SK-N-SH (cell line): ENCODE measurements at regions not wholly inside any gene's neighbourhood (a gene's known extent, or its start where the extent isn't known, plus 50 kb on each side); places are given as distances from the start of the nearest gene placed in this dataset.
"Not testable (repeated sequence)": the region's sequence is repeated elsewhere in the genome, so short reads cannot be mapped to it uniquely, and the experiment has no call there.

Source experiments
- CTCF ChIA-PET: fragments of 300-600, 350-600 bp; formaldehyde crosslinking; extraction: SDS; loops from one replicate; lab custom pipeline; 2021; lab: Yijun Ruan, JAX
- POLR2A ChIA-PET: fragments of 350-600 bp; sonication (Branson Sonifier 250); formaldehyde crosslinking; extraction: SDS; loops from one replicate; lab custom pipeline; 2020; ENCODE audit warnings: antibody characterized with exemption, inconsistent platforms; lab: Yijun Ruan, JAX
- DNase-seq: peaks from one replicate; pipeline ENCODE4 v3.0.0; 2012
- H2AFZ ChIP-seq: fragments of 200-600 bp; sonication (generic); 2 replicates; pipeline ENCODE4 v1.8.1; 2016; ENCODE audit warnings: antibody characterized with exemption, mild to moderate bottlenecking, low read depth
- H3F3A ChIP-seq: fragments of 200-600 bp; sonication (generic); replicated peaks from 2 replicates; pipeline ENCODE3; 2016; ENCODE audit warnings: antibody characterized with exemption, mild to moderate bottlenecking; ENCODE audit not compliant: insufficient read depth
- H3K27ac ChIP-seq, 2 experiments: fragments of 200-500 bp in 1 of 2; fragments of 200-600 bp in 1 of 2; sonication (Bioruptor generic) in 1 of 2; sonication (generic), shearing (Covaris generic) in 1 of 2; 2 replicates each; pipeline versions ENCODE4 v1.5.1 to v1.6.1; 2014 to 2016; ENCODE audit warnings: low read depth in 2 of 2, inconsistent platforms in 1 of 2, low read length in 1 of 2, mild to moderate bottlenecking in 1 of 2, mixed read lengths in 1 of 2
- H3K27me3 ChIP-seq: fragments of 200-600 bp; sonication (generic), shearing (Covaris generic); 2 replicates; pipeline ENCODE4 v1.6.1; 2016; ENCODE audit warnings: mixed run types; ENCODE audit not compliant: insufficient read depth
- H3K36me3 ChIP-seq, 2 experiments: fragments of 200-500 bp in 1 of 2; fragments of 200-600 bp in 1 of 2; sonication (Bioruptor generic) in 1 of 2; sonication (generic) in 1 of 2; replicated peaks in 1 of 2; 2 replicates each; pipeline versions ENCODE3 to v1.5.1; 2014 to 2016; ENCODE audit warnings: low read length in 1 of 2, mild to moderate bottlenecking in 1 of 2; ENCODE audit not compliant: insufficient read depth in 2 of 2, control insufficient read depth in 1 of 2
- H3K4me1 ChIP-seq, 2 experiments: fragments of 200-500 bp in 1 of 2; fragments of 200-600 bp in 1 of 2; sonication (Bioruptor generic) in 1 of 2; sonication (generic), shearing (Covaris generic) in 1 of 2; 2 replicates each; pipeline versions ENCODE4 v1.5.1 to v1.6.1; 2014 to 2016; ENCODE audit warnings: low read depth in 1 of 2, low read length in 1 of 2, mixed run types in 1 of 2; ENCODE audit not compliant: insufficient read depth in 2 of 2, control insufficient read depth in 1 of 2
- H3K4me2 ChIP-seq: fragments of 200-600 bp; sonication (generic), shearing (Covaris generic); 2 replicates; pipeline ENCODE4 v1.6.1; 2017; ENCODE audit warnings: mixed run types
- H3K4me3 ChIP-seq, 2 experiments: fragments of 200-500 bp in 1 of 2; fragments of 200-600 bp in 1 of 2; sonication (Bioruptor generic) in 1 of 2; sonication (generic), shearing (Covaris generic) in 1 of 2; 2 replicates each; pipeline versions ENCODE4 v1.5.1 to v1.8.1; 2014 to 2016; ENCODE audit warnings: low read depth in 2 of 2, inconsistent platforms in 1 of 2, low read length in 1 of 2, mild to moderate bottlenecking in 1 of 2, mixed read lengths in 1 of 2, moderate library complexity in 1 of 2
- H3K79me2 ChIP-seq: fragments of 200-600 bp; sonication (generic); 2 replicates; pipeline ENCODE4 v1.8.1; 2017; ENCODE audit warnings: mild to moderate bottlenecking; ENCODE audit not compliant: insufficient read depth
- H3K9ac ChIP-seq: fragments of 200-600 bp; sonication (generic); 2 replicates; pipeline ENCODE4 v1.6.1; 2017; ENCODE audit warnings: mixed run types
- H3K9me2 ChIP-seq: fragments of 200-600 bp; sonication (generic); 2 replicates; pipeline ENCODE4 v1.6.1; 2017; ENCODE audit warnings: mixed run types
- H3K9me3 ChIP-seq: fragments of 200-600 bp; sonication (generic); 2 replicates; pipeline ENCODE4 v1.6.1; 2017; ENCODE audit warnings: mixed run types, mild to moderate bottlenecking, moderate library complexity
- H4K20me1 ChIP-seq: fragments of 200-600 bp; sonication (generic); 2 replicates; pipeline ENCODE4 v1.6.1; 2017; ENCODE audit warnings: mild to moderate bottlenecking, mixed run types; ENCODE audit not compliant: insufficient read depth
- CHD2 ChIP-seq: fragments of 150-350 bp; IDR thresholded peaks from 2 replicates; pipeline ENCODE4 v1.6.1; 2018; ENCODE audit warnings: low read length; ENCODE audit not compliant: partially characterized antibody
- ELF1 ChIP-seq: IDR thresholded peaks from 2 replicates; pipeline ENCODE4 v1.4.0; 2012
- EP300 ChIP-seq, 2 experiments: IDR thresholded peaks; 2 replicates each; pipeline versions ENCODE4 v1.4.0 to v1.6.1; 2012; ENCODE audit warnings: borderline replicate concordance in 1 of 2, low read depth in 1 of 2, low read length in 1 of 2
- EZH2phosphoT487 ChIP-seq: fragments of 200-600 bp; sonication (generic); IDR thresholded peaks from 2 replicates; pipeline ENCODE4 v1.6.1; 2017; ENCODE audit warnings: low read depth, mixed run types, mild to moderate bottlenecking, antibody characterized with exemption, moderate library complexity, borderline replicate concordance
- FOXJ3 ChIP-seq: sonication (generic); formaldehyde crosslinking; IDR thresholded peaks from 2 replicates; pipeline ENCODE4 v1.5.1; 2020; ENCODE audit warnings: mild to moderate bottlenecking, missing genetic modification reagents
- FOXM1 ChIP-seq: IDR thresholded peaks from 2 replicates; pipeline ENCODE4 v1.4.0; 2012; ENCODE audit warnings: low read depth, mild to moderate bottlenecking
- JUND ChIP-seq: IDR thresholded peaks from 2 replicates; pipeline ENCODE4 v1.4.0; 2012
- MEF2A ChIP-seq: IDR thresholded peaks from 2 replicates; pipeline ENCODE4 v1.4.0; 2012; ENCODE audit warnings: low read depth, borderline replicate concordance
- NFIC ChIP-seq: IDR thresholded peaks from 2 replicates; pipeline ENCODE4 v1.4.0; 2012; ENCODE audit warnings: borderline replicate concordance
- POLR2AphosphoS5 ChIP-seq: IDR thresholded peaks from 2 replicates; pipeline ENCODE4 v1.6.1; 2012; ENCODE audit warnings: low read depth, low read length
- RAD21 ChIP-seq: IDR thresholded peaks from 2 replicates; pipeline ENCODE4 v1.6.1; 2012; ENCODE audit warnings: mild to moderate bottlenecking, low read length
- RCOR1 ChIP-seq: fragments of 150-350 bp; IDR thresholded peaks from 2 replicates; pipeline ENCODE4 v1.6.1; 2017; ENCODE audit warnings: antibody characterized with exemption, low read length
- RFX5 ChIP-seq: IDR thresholded peaks from 2 replicates; pipeline ENCODE4 v1.6.1; 2012; ENCODE audit warnings: mild to moderate bottlenecking, improper control_type of control experiment, low read length
- TAF1 ChIP-seq: IDR thresholded peaks from 2 replicates; pipeline ENCODE4 v1.6.1; 2012; ENCODE audit warnings: low read depth, mild to moderate bottlenecking, low read length, moderate library complexity, borderline replicate concordance
- WGBS: methylation state at CpG from one replicate; pipeline ENCODE4 v1.1.6; 2017; ENCODE audit warnings: low lambda C conversion rate; 5-methylcytosine and 5-hydroxymethylcytosine counted together
- TF ChIP-seq, protein P1 (sequence below): fragments of 200-600 bp; sonication (generic); IDR thresholded peaks from 2 replicates; pipeline ENCODE4 v1.6.1; 2017; ENCODE audit warnings: antibody characterized with exemption, mild to moderate bottlenecking, moderate library complexity
- TF ChIP-seq, protein P2 (sequence below): IDR thresholded peaks from 2 replicates; pipeline ENCODE4 v1.6.1; 2012; ENCODE audit warnings: mild to moderate bottlenecking, low read depth, low read length, moderate library complexity

- Histone ChIP-seq H3K9me3 (0 out of 2 replicates have a peak, but pooled peaks cover 7% of the 10 kb centered on the region), H4K20me1 (no peaks in the 10 kb centered on the region), H3K27ac (no peak overlapping the region), H3K4me3 (no peak overlapping the region), H2AFZ (no peak overlapping the region), H3F3A (no peaks in the 10 kb centered on the region), H3K4me2 (no peak overlapping the region), H3K36me3 (no peaks in the 10 kb centered on the region), H3K9ac (no peak overlapping the region), H3K79me2 (no peaks in the 10 kb centered on the region), H3K4me1 (no peaks in the 10 kb centered on the region), H3K9me2 (no peaks in the 10 kb centered on the region), H3K27me3 (no peaks in the 10 kb centered on the region)
- WGBS: 93% methylated on average over 5 of the region's 5 CpGs
- no peak for DNase-seq
- POLR2A ChIA-PET: no interaction called here
- no peak for TF ChIP-seq MEF2A
- no peak for TF ChIP-seq ELF1
- TF ChIP-seq CHD2: no peak
- TF ChIP-seq, protein P1, sequence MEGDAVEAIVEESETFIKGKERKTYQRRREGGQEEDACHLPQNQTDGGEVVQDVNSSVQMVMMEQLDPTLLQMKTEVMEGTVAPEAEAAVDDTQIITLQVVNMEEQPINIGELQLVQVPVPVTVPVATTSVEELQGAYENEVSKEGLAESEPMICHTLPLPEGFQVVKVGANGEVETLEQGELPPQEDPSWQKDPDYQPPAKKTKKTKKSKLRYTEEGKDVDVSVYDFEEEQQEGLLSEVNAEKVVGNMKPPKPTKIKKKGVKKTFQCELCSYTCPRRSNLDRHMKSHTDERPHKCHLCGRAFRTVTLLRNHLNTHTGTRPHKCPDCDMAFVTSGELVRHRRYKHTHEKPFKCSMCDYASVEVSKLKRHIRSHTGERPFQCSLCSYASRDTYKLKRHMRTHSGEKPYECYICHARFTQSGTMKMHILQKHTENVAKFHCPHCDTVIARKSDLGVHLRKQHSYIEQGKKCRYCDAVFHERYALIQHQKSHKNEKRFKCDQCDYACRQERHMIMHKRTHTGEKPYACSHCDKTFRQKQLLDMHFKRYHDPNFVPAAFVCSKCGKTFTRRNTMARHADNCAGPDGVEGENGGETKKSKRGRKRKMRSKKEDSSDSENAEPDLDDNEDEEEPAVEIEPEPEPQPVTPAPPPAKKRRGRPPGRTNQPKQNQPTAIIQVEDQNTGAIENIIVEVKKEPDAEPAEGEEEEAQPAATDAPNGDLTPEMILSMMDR: no peak
- TF ChIP-seq RAD21: no peak
- TF ChIP-seq, protein P2, sequence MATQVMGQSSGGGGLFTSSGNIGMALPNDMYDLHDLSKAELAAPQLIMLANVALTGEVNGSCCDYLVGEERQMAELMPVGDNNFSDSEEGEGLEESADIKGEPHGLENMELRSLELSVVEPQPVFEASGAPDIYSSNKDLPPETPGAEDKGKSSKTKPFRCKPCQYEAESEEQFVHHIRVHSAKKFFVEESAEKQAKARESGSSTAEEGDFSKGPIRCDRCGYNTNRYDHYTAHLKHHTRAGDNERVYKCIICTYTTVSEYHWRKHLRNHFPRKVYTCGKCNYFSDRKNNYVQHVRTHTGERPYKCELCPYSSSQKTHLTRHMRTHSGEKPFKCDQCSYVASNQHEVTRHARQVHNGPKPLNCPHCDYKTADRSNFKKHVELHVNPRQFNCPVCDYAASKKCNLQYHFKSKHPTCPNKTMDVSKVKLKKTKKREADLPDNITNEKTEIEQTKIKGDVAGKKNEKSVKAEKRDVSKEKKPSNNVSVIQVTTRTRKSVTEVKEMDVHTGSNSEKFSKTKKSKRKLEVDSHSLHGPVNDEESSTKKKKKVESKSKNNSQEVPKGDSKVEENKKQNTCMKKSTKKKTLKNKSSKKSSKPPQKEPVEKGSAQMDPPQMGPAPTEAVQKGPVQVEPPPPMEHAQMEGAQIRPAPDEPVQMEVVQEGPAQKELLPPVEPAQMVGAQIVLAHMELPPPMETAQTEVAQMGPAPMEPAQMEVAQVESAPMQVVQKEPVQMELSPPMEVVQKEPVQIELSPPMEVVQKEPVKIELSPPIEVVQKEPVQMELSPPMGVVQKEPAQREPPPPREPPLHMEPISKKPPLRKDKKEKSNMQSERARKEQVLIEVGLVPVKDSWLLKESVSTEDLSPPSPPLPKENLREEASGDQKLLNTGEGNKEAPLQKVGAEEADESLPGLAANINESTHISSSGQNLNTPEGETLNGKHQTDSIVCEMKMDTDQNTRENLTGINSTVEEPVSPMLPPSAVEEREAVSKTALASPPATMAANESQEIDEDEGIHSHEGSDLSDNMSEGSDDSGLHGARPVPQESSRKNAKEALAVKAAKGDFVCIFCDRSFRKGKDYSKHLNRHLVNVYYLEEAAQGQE: no peak
- TF ChIP-seq NFIC: no peak
- TF ChIP-seq RFX5: no peak
- no peak for TF ChIP-seq POLR2AphosphoS5
- TF ChIP-seq RCOR1: no peak
- TF ChIP-seq FOXM1: no peak
- TF ChIP-seq TAF1: no peak
- TF ChIP-seq JUND: no peak
- TF ChIP-seq EP300 (IDR thresholded peaks at IDR 0.05; ENCODE audit: borderline replicate concordance in 1 of 2, low read depth in 1 of 2, low read length in 1 of 2): no peak
- CTCF ChIA-PET: no interaction called here
These were observed 362.5 kb upstream of the NRP1 start for GRCh38 chr10:33697016-33697415.

DNA sequence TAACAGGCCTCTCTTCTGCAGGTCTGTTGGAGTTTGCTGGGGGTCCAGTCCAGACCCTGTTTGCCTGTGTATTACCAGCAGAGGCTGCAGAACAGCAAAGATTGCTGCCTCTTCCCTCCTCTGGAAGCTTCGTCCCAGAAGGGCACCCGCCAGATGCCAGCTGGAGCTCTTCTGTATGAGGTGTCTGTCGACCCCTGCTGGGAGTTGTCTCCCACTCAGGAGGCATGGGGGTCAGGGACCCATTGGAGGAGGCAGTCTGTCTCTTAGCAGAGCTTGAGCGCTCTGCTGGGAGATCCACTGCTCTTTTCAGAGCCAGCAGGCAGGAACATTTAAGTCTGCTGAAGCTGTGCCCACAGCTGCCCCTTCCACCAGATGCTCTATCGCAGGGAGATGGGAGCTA lies 361.1 kb upstream of the NRP1 start:
- H2AFZ ChIP-seq: no peak overlapping the region

DNA sequence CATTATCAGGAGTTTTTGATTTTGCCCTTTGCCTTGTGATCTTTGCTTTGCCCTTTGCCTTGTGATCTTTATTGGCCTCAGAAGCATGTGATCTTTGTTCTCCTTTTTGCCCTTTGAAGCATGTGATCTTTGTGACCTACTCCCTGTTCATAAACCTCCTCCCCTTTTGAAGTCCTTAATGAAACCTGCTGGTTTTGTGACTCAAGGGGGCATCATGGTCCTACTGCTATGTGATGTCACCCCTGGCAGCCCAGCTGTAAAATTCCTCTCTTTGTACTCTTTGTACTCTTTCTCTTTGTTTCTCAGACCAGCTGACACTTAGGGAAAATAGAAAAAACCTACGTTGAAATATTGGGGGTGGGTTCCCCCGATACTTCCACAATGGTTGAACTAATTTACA lies 356.1 kb upstream of the NRP1 start:
- H3K79me2 ChIP-seq, H3K36me3 ChIP-seq, H3K27ac ChIP-seq, DNase-seq, POLR2A ChIA-PET, H3F3A ChIP-seq, H3K27me3 ChIP-seq, H3K4me3 ChIP-seq, H3K9me2 ChIP-seq, H3K9ac ChIP-seq, H3K4me2 ChIP-seq, H3K4me1 ChIP-seq, H4K20me1 ChIP-seq, CTCF ChIA-PET, H2AFZ ChIP-seq: not testable (repeated sequence)
- 0 out of 2 replicates have a peak, but pooled peaks cover 13% of the 10 kb centered on the region for H3K9me3 ChIP-seq
- 47% methylated on average over 2 of the region's 2 CpGs for WGBS

More for the DNA sequence above, 361.1 kb upstream of the NRP1 start:
- Histone ChIP-seq H3K4me2 (no peak overlapping the region), H3K9me2 (no peaks in the 10 kb centered on the region), H4K20me1 (no peaks in the 10 kb centered on the region), H3K79me2 (no peaks in the 10 kb centered on the region), H3K9ac (no peak overlapping the region), H3K27ac (no peak overlapping the region), H3K4me3 (no peak overlapping the region), H3F3A (no peaks in the 10 kb centered on the region), H3K36me3 (no peaks in the 10 kb centered on the region), H3K9me3 (0 out of 2 replicates have a peak, but pooled peaks cover 7% of the 10 kb centered on the region), H3K4me1 (no peaks in the 10 kb centered on the region), H3K27me3 (no peaks in the 10 kb centered on the region)
- ChIA-PET CTCF (no interaction called here), POLR2A (no interaction called here)
- TF ChIP-seq ELF1 (no peak), FOXJ3 (no peak), EZH2phosphoT487 (no peak)
- DNase-seq: no peak
- WGBS: 67% methylated on average over 3 of the region's 5 CpGs
